ENCODE measurements at regions not wholly inside any gene's neighbourhood (a gene's known extent, or its start where the extent isn't known, plus 50 kb on each side); places are given as distances from the start of the nearest gene placed in this dataset.

DNA sequence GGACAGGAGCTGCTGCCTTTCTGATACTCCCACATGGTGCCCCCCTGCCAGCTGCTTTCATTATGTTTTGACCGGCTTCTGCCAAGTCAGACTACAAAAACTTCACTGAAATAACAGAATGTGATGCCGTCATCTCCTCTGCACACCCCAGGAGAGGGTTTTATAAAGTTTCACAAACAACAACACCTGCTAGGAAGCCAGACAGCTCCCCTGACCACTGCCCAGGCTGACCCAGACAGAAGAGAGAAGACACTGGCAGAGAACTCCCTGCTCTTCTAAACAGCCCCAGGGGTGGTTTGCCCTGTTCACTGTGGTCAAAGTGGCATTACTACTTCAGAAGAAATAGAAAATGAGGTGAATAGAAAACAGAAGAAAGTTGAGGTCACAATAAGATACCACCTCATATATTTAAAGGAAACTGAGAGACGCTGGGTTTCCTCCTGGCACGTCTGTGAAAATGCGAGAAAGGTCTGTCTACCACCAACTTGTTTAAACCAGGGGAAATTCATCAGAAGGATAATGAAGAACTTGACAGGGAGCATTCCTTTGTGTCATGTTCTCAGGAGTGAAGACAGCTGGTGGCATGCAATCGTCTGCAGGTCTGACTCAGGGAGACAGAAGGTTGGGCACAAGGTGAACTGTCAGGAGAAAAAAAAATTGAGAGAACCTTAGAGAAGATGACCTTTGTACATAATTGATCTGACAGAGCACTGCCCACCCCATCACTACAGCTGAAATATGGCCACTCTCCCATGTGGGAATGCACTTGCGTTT is 119.0 kb upstream of the NFIA start:
- Histone ChIP-seq H2BK15ac (ENCODE audit: low read length) (no peak overlapping the region), H2AFZ (ENCODE audit: low read length) (no peak overlapping the region), H2AK5ac (ENCODE audit: low read depth, low read length) (no peak overlapping the region), H4K8ac (ENCODE audit: extremely low read depth, insufficient read depth, low read length) (no peak overlapping the region), H3K14ac (ENCODE audit: insufficient read length) (no peak overlapping the region), H3K18ac (ENCODE audit: extremely low read depth, low read length) (no peak overlapping the region), H3K79me1 (ENCODE audit: low read depth, low read length) (no peaks in the 10 kb centered on the region), H3K36me3 (ENCODE audit: control insufficient read depth in 2 of 4, insufficient read depth in 4 of 4, low read length in 3 of 4) (peaks cover 0 to 7% (median 0%) of the 10 kb centered on the region in 4 experiments; a peak in 2 of 8 replicates), H2BK20ac (ENCODE audit: low read length) (no peak overlapping the region), H3K4me2 (ENCODE audit: insufficient read depth in 1 of 2, low read depth in 2 of 2, low read length in 2 of 2) (no peak overlapping the region), H3K9ac (replicated peaks in 1 of 4; ENCODE audit: extremely low read depth in 1 of 4, low read depth in 3 of 4, low read length in 3 of 4) (no peak overlapping the region), H4K5ac (ENCODE audit: insufficient read length, low read depth, low read length) (no peak overlapping the region), H3K4ac (replicated peaks; ENCODE audit: insufficient read length, low read depth, low read length) (no peak overlapping the region), H3K56ac (replicated peaks; ENCODE audit: insufficient read length, low read depth, low read length) (no peak overlapping the region), H3K27me3 (replicated peaks in 1 of 4; ENCODE audit: control insufficient read depth in 3 of 4, extremely low read depth in 1 of 4, insufficient read depth in 3 of 4, low read length in 3 of 4) (no peaks in the 10 kb centered on the region; a peak in 1 of 7 replicates), H2BK120ac (replicated peaks; ENCODE audit: low read depth, low read length) (no peak overlapping the region), H4K91ac (replicated peaks; ENCODE audit: insufficient read length, low read length) (no peak overlapping the region), H3K4me1 (replicated peaks in 1 of 4; ENCODE audit: control insufficient read depth in 3 of 4, insufficient read depth in 4 of 4, low read length in 3 of 4) (no peaks in the 10 kb centered on the region), H3K4me3 (ENCODE audit: extremely low read depth in 1 of 4, insufficient read depth in 2 of 4, low read depth in 3 of 4, low read length in 4 of 4) (no peak overlapping the region), H3K27ac (ENCODE audit: low read depth, low read length) (no peak overlapping the region), H3K23me2 (ENCODE audit: low read depth, low read length) (no peaks in the 10 kb centered on the region), H3K79me2 (ENCODE audit: control insufficient read depth in 1 of 2, insufficient read depth in 2 of 2, low read length in 2 of 2) (no peaks in the 10 kb centered on the region), H3K9me3 (ENCODE audit: insufficient read depth in 2 of 2, low read depth in 1 of 2, low read length in 1 of 2) (peaks cover 15 to 26% of the 10 kb centered on the region in 2 experiments), H4K20me1 (replicated peaks in 1 of 2; ENCODE audit: control insufficient read depth in 1 of 2, insufficient read depth in 2 of 2, low read length in 2 of 2) (no peaks in the 10 kb centered on the region), H2BK12ac (ENCODE audit: low read depth, low read length) (no peak overlapping the region), H2BK5ac (ENCODE audit: low read depth, low read length) (no peak overlapping the region), H3K23ac (ENCODE audit: insufficient read length) (no peak overlapping the region)
- POLR2A ChIA-PET (ENCODE audit: partially characterized antibody): no interaction called here
- 94% methylated on average over 7 of the region's 7 CpGs; no CpG with 5 or more reads in 1 of the 2 experiments for WGBS, 2 experiments (ENCODE audit: extremely low coverage in 1 of 2, insufficient coverage in 1 of 2, insufficient read length in 1 of 2, insufficient replicate concordance in 2 of 2, low coverage in 1 of 2, low lambda C conversion rate in 2 of 2, missing lambda C conversion rate in 1 of 2)
- no peak for DNase-seq (ENCODE audit: low read depth in 1 of 2, low spot score in 2 of 2)
- TF ChIP-seq BRCA1 (IDR thresholded peaks at IDR 0.05; ENCODE audit: low read depth, low read length) (no peak), KDM5A (IDR thresholded peaks at IDR 0.05; ENCODE audit: low read length) (no peak), GTF2F1 (IDR thresholded peaks at IDR 0.05; ENCODE audit: borderline replicate concordance, low read depth, low read length) (no peak)
- TF ChIP-seq, protein P1, sequence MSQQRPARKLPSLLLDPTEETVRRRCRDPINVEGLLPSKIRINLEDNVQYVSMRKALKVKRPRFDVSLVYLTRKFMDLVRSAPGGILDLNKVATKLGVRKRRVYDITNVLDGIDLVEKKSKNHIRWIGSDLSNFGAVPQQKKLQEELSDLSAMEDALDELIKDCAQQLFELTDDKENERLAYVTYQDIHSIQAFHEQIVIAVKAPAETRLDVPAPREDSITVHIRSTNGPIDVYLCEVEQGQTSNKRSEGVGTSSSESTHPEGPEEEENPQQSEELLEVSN (IDR thresholded peaks at IDR 0.05): no peak
- FAIRE-seq: no peak
- CTCF ChIA-PET (ENCODE audit: partially characterized antibody): interaction anchor here (0.9 to 1.1 kb wide), 2 partner anchors 16 to 80 kb away, joined by 3 to 4 read pairs; no protein-coding TSS in a partner anchor
